ENCODE measurements at regions not wholly inside any gene's neighbourhood (a gene's known extent, or its start where the extent isn't known, plus 50 kb on each side); places are given as distances from the start of the nearest gene placed in this dataset.
A peak's percentile ranks its signal among the peaks of the same experiment; 100 is the strongest.

GRCh38 chr7:4613846-4614548 lies 68.1 kb upstream of the FOXK1 start:
- DNase-seq (ENCODE audit: low spot score) (no peak), ATAC-seq (no peak)
- TF ChIP-seq ZNF114 (CRISPR knock-in tag; IDR thresholded peaks at IDR 0.05) (no peak), ZNF462 (CRISPR knock-in tag; IDR thresholded peaks at IDR 0.05) (no peak), REST (IDR thresholded peaks at IDR 0.05; ENCODE audit: unreplicated experiment) (no peak), NANOG (IDR thresholded peaks at IDR 0.05; ENCODE audit: borderline replicate concordance) (no peak), ETS1 (IDR thresholded peaks at IDR 0.05) (no peak)
- Histone ChIP-seq H3K79me2 (replicated peaks; ENCODE audit: insufficient read depth) (no peaks in the 10 kb centered on the region), H3F3A (replicated peaks; ENCODE audit: low read depth) (peaks cover 4% of the 10 kb centered on the region; the same call in 1 of the 2 replicates), H3K27ac (ENCODE audit: low read depth) (peak overlapping the region; percentile 84), H3K9me2 (ENCODE audit: insufficient read depth) (no peaks in the 10 kb centered on the region), H3K4me2 (peak overlapping the region; percentile 71; the same call in 1 of the 2 replicates), H3K4me3 (no peak overlapping the region; the same call in 1 of the 2 replicates), H3K4me1 (ENCODE audit: insufficient read depth) (peaks cover 17% of the 10 kb centered on the region), H2AFZ (peak overlapping the region; percentile 84), H4K20me1 (replicated peaks; ENCODE audit: insufficient read depth) (no peaks in the 10 kb centered on the region), H3K36me3 (ENCODE audit: insufficient read depth) (no peaks in the 10 kb centered on the region), H3K27me3 (ENCODE audit: insufficient read depth) (no peaks in the 10 kb centered on the region)
- Mint-ChIP-seq H3K4me3 (peak overlapping the region; percentile 48; the same call in 2 of the 3 replicates), H3K36me3 (ENCODE audit: low read depth) (peaks cover 4% of the 10 kb centered on the region; the same call in 2 of the 3 replicates), H3K4me1 (peaks cover 14% of the 10 kb centered on the region), H3K9me3 (peaks cover 56% of the 10 kb centered on the region), H3K27ac (peak overlapping the region; percentile 47; the same call in 1 of the 2 replicates), H3K27me3 (ENCODE audit: insufficient read depth, low read depth, poor library complexity) (peaks cover 15% of the 10 kb centered on the region)
